Brain microvascular endothelial cell (primary cell): ENCODE measurements at regions not wholly inside any gene's neighbourhood (a gene's known extent, or its start where the extent isn't known, plus 50 kb on each side); places are given as distances from the start of the nearest gene placed in this dataset.
A peak's percentile ranks its signal among the peaks of the same experiment; 100 is the strongest.

Experiments used
- DNase-seq: peaks from one replicate; pipeline ENCODE4 v3.0.0-alpha.2; 2020
- H3K27ac ChIP-seq: fragments of 250-450 bp; sonication (Bioruptor Pico); 2 replicates; pipeline ENCODE4 v1.5.1; 2020; ENCODE audit warnings: mild to moderate bottlenecking, moderate library complexity
- H3K27me3 ChIP-seq: fragments of 250-450 bp; sonication (Bioruptor Pico); replicated peaks from 2 replicates; pipeline ENCODE4 v1.5.1; 2020; ENCODE audit warnings: mild to moderate bottlenecking
- H3K36me3 ChIP-seq: fragments of 250-450 bp; sonication (Bioruptor Pico); replicated peaks from 2 replicates; pipeline ENCODE4 v1.5.1; 2020; ENCODE audit warnings: mild to moderate bottlenecking
- H3K4me3 ChIP-seq: 2 replicates; pipeline ENCODE4 v1.5.1; 2011; ENCODE audit warnings: low read depth, mild to moderate bottlenecking, control low read depth, low read length, moderate library complexity
- CTCF ChIP-seq: IDR thresholded peaks from 2 replicates; pipeline ENCODE4 v1.5.1; 2011; ENCODE audit warnings: low read depth, mild to moderate bottlenecking, moderate library complexity, low read length, control low read depth, inconsistent platforms; ENCODE audit errors: missing control alignments
- in situ Hi-C: cut with HindIII; loops from 2 replicates; pipeline ENCODE4 v1.10.0; 2017; ENCODE audit warnings: low sequenced_read_pairs, low pct_ligation_motif_present

GRCh38 chr7:115249080-115249479, 327.2 kb downstream of the MDFIC start:
- no peaks in the 10 kb centered on the region for H3K36me3 ChIP-seq
- H3K27ac ChIP-seq: no peak overlapping the region
- in situ Hi-C loops: no loop called here
- H3K4me3 ChIP-seq: no peak overlapping the region
- no peaks in the 10 kb centered on the region for H3K27me3 ChIP-seq
- DNase-seq: no peak
- no peak for TF ChIP-seq CTCF

- DNase-seq: no peak
- Histone ChIP-seq H3K27ac (no peak overlapping the region), H3K4me3 (no peak overlapping the region), H3K27me3 (no peaks in the 10 kb centered on the region), H3K36me3 (no peaks in the 10 kb centered on the region)
- TF ChIP-seq CTCF: no peak
- in situ Hi-C loops: no loop called here
These were observed 319.3 kb downstream of the MDFIC start for GRCh38 chr7:115241151-115241550.

- Histone ChIP-seq H3K4me3 (no peak overlapping the region), H3K27ac (no peak overlapping the region), H3K36me3 (no peaks in the 10 kb centered on the region), H3K27me3 (no peaks in the 10 kb centered on the region)
- TF ChIP-seq CTCF: no peak
- no peak for DNase-seq
- in situ Hi-C loops: no loop called here
These were observed 318.3 kb downstream of the MDFIC start for GRCh38 chr7:115240242-115240641.

GRCh38 chr7:115235075-115235474, 313.2 kb downstream of the MDFIC start:
- Histone ChIP-seq H3K36me3 (no peaks in the 10 kb centered on the region), H3K4me3 (no peak overlapping the region), H3K27ac (no peak overlapping the region), H3K27me3 (no peaks in the 10 kb centered on the region)
- no peak for TF ChIP-seq CTCF
- in situ Hi-C loops: no loop called here
- DNase-seq: no peak

- DNase-seq: no peak
- Histone ChIP-seq H3K27me3 (no peaks in the 10 kb centered on the region), H3K4me3 (no peak overlapping the region), H3K36me3 (no peaks in the 10 kb centered on the region), H3K27ac (no peak overlapping the region)
- TF ChIP-seq CTCF: no peak
- in situ Hi-C loops: no loop called here
These were observed 311.9 kb downstream of the MDFIC start for GRCh38 chr7:115233809-115234208.

GRCh38 chr7:115232041-115232440, 310.1 kb downstream of the MDFIC start:
- Histone ChIP-seq H3K27me3 (no peaks in the 10 kb centered on the region), H3K36me3 (no peaks in the 10 kb centered on the region), H3K4me3 (no peak overlapping the region), H3K27ac (peak overlapping the region; percentile 79)
- DNase-seq: peak; percentile 12
- no peak for TF ChIP-seq CTCF
- in situ Hi-C loops: no loop called here
